Adrenal gland (tissue), 5 donors: ENCODE measurements at regions not wholly inside any gene's neighbourhood (a gene's known extent, or its start where the extent isn't known, plus 50 kb on each side); places are given as distances from the start of the nearest gene placed in this dataset.
"Not testable (repeated sequence)": the region's sequence is repeated elsewhere in the genome, so short reads cannot be mapped to it uniquely, and the experiment has no call there.

Source experiments
- CTCF ChIP-seq, 6 experiments: fragments of 450-650 bp in 4 of 6; fragments of 200-600 bp in 2 of 6; sonication (generic) in 1 of 6; IDR thresholded peaks; 1 replicate in 5 of 6; 2 replicates in 1 of 6; pipeline versions ENCODE4 v1.5.1 to v1.8.0; 2016 to 2021; ENCODE audit warnings: antibody characterized with exemption in 6 of 6, mild to moderate bottlenecking in 2 of 6, moderate library complexity in 1 of 6
- POLR2A ChIP-seq, 2 donors: fragments of 450-650 bp; IDR thresholded peaks; one replicate each; pipeline ENCODE4 v1.6.1; 2017; ENCODE audit warnings: antibody characterized with exemption in 2 of 2, mild to moderate bottlenecking in 2 of 2, moderate library complexity in 1 of 2
- donor health status: DM: no; HTN: no; CAD: no.

DNA sequence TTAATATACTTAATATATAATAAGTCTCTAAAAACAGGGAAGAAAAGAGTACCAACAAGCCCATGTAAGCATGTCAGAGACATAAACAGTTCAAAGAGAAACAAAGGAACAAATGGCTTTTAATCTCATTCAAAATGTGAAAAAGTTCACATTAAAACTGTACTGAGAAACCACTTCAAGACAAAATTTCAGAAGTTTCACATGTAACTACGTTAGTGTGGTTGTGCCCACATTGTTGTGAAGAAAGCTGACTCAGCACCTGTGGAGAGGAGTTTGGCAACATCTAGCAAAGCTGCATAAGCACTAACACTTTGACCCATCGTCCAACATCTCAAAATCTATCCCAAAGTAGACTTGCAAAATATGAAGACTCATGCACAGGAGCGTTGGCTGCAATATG, 82.6 kb downstream of the NAPG start:
- TF ChIP-seq CTCF, POLR2A (IDR thresholded peaks at IDR 0.05): not testable (repeated sequence)
